Esophagus muscularis mucosa (tissue), 4 donors: ENCODE measurements at regions not wholly inside any gene's neighbourhood (a gene's known extent, or its start where the extent isn't known, plus 50 kb on each side); places are given as distances from the start of the nearest gene placed in this dataset.
"Not testable (repeated sequence)": the region's sequence is repeated elsewhere in the genome, so short reads cannot be mapped to it uniquely, and the experiment has no call there.

ENCODE experiments used
- DNase-seq: peaks from one replicate; pipeline ENCODE4 v3.0.0-alpha.2; 2017; ENCODE audit errors: extremely low spot score
- H3K27ac ChIP-seq, 4 donors: fragments of 200-600 bp; sonication (generic); replicated peaks in 1 of 4; 1 replicate in 3 of 4; 2 replicates in 1 of 4; pipeline ENCODE4 v1.5.1; 2016 to 2019; ENCODE audit warnings: mild to moderate bottlenecking in 1 of 4
- H3K27me3 ChIP-seq, 4 donors: fragments of 200-600 bp; sonication (generic); one replicate each; pipeline versions ENCODE4 v1.5.1 to v1.6.0; 2016 to 2019
- H3K36me3 ChIP-seq, 4 donors: fragments of 200-600 bp; sonication (generic); one replicate each; pipeline ENCODE4 v1.5.1; 2016 to 2019
- H3K4me1 ChIP-seq, 4 donors: fragments of 200-600 bp; sonication (generic); one replicate each; pipeline ENCODE4 v1.5.1; 2016 to 2019
- H3K4me3 ChIP-seq, 4 donors: fragments of 200-600 bp; sonication (generic); 1 replicate in 2 of 4; 2 replicates in 2 of 4; pipeline ENCODE4 v1.5.1; 2016 to 2019; ENCODE audit warnings: mild to moderate bottlenecking in 4 of 4, moderate library complexity in 1 of 4
- H3K9me3 ChIP-seq, 4 donors: fragments of 200-600 bp; sonication (generic); 1 replicate in 3 of 4; 2 replicates in 1 of 4; pipeline ENCODE4 v1.5.1; 2016 to 2019
- EP300 ChIP-seq: sonication (generic); formaldehyde crosslinking; IDR thresholded peaks from one replicate; pipeline ENCODE4 v1.6.1; 2017; ENCODE audit warnings: antibody characterized with exemption
- POLR2A ChIP-seq: fragments of 450-650 bp; IDR thresholded peaks from one replicate; pipeline ENCODE4 v1.6.1; 2017; ENCODE audit warnings: antibody characterized with exemption, moderate library complexity, mild to moderate bottlenecking, low read depth
- POLR2AphosphoS5 ChIP-seq, 2 donors: sonication (generic); formaldehyde crosslinking; IDR thresholded peaks; one replicate each; pipeline ENCODE4 v1.6.1; 2017; ENCODE audit warnings: antibody characterized with exemption in 2 of 2
- WGBS: methylation state at CpG from one replicate; pipeline ENCODE4 v1.1.5; 2018; 5-methylcytosine and 5-hydroxymethylcytosine counted together
- intact Hi-C: fragments of 100-400 bp; cut with DNase I; formaldehyde crosslinking; loops from one replicate; pipeline ENCODE4 v1.15.1; 2023
- TF ChIP-seq, protein P1 (sequence below), 3 experiments: fragments of 200-600 bp in 2 of 3; fragments of 450-650 bp in 1 of 3; sonication (generic) in 2 of 3; IDR thresholded peaks; one replicate each; pipeline ENCODE4 v1.5.1; 2017 to 2019; ENCODE audit warnings: antibody characterized with exemption in 3 of 3, mild to moderate bottlenecking in 2 of 3, moderate library complexity in 1 of 3

DNA sequence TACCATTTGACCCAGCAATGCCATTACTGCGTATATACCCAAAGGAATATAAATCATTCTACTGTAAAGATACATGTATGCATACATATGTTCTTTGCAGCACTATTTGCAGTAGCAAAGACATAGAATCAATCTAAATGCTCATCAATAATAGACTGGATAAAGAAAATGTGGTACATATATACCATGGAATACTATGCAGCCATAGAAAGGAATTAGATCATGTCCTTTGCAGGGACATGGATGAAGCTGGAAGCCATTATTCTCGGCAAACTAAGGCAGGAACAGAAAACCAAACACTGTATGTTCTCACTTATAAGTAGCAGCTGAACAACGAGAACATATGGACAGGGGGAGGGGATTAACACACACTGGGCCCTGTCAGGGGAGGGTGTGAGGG lies 54.8 kb upstream of the ZNF30 start:
- H3K36me3 ChIP-seq, intact Hi-C loops, H3K4me1 ChIP-seq, H3K9me3 ChIP-seq, DNase-seq, H3K27ac ChIP-seq, H3K27me3 ChIP-seq, H3K4me3 ChIP-seq: not testable (repeated sequence)
- 88% methylated on average over 3 of the region's 3 CpGs for WGBS

- H3K27ac ChIP-seq, result no peak overlapping the region
- H3K9me3 ChIP-seq, result peaks cover 0 to 11% (median 0%) of the 10 kb centered on the region in 4 donors
- H3K4me3 ChIP-seq, result no peak overlapping the region
- no peak for DNase-seq
- WGBS, result 95% methylated on average over 4 of the region's 4 CpGs
- no peaks in the 10 kb centered on the region for H3K4me1 ChIP-seq
- TF ChIP-seq POLR2AphosphoS5 (IDR thresholded peaks at IDR 0.05) (no peak), EP300 (no peak)
- intact Hi-C loops, result no loop called here
- H3K27me3 ChIP-seq, result no peaks in the 10 kb centered on the region
- H3K36me3 ChIP-seq, result no peaks in the 10 kb centered on the region
Observed at GRCh38 chr19:34867631-34868030, 59.1 kb upstream of the ZNF30 start.

DNA sequence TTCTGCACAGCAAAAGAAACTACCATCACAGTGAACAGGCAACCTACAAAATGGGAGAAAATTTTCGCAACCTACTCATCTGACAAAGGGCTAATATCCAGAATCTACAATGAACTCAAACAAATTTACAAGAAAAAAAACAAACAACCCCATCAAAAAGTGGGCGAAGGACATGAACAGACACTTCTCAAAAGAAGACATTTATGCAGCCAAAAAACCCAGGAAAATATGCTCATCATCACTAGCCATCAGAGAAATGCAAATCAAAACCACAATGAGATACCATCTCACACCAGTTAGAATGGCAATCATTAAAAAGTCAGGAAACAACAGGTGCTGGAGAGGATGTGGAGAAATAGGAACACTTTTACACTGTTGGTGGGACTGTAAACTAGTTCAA lies 61.5 kb upstream of the ZNF30 start:
- H3K4me1 ChIP-seq, H3K4me3 ChIP-seq, H3K27ac ChIP-seq, H3K36me3 ChIP-seq, H3K27me3 ChIP-seq, DNase-seq, intact Hi-C loops: not testable (repeated sequence)
- peaks cover 0 to 11% (median 0%) of the 10 kb centered on the region in 4 donors for H3K9me3 ChIP-seq
- 92% methylated on average over 1 of the region's 2 CpGs for WGBS

- H3K4me1 ChIP-seq, DNase-seq, H3K36me3 ChIP-seq, H3K9me3 ChIP-seq, intact Hi-C loops: not testable (repeated sequence)
- WGBS, result 14% methylated on average over 11 of the region's 34 CpGs
- peak overlapping the region; percentile 34 to 48 (median 40) for H3K4me3 ChIP-seq
- H3K27ac ChIP-seq, result peak overlapping the region in 1 of 4 donors; percentile 23
- peaks cover 0 to 13% (median 0%) of the 10 kb centered on the region in 4 donors for H3K27me3 ChIP-seq
Observed at GRCh38 chr19:34859823-34860736, 66.6 kb upstream of the ZNF30 start.

GRCh38 chr19:34859325-34859724 lies 67.4 kb upstream of the ZNF30 start:
- DNase-seq, H3K27ac ChIP-seq, H3K4me1 ChIP-seq, H3K36me3 ChIP-seq, intact Hi-C loops, H3K4me3 ChIP-seq, H3K9me3 ChIP-seq: not testable (repeated sequence)
- 91% methylated on average over 2 of the region's 2 CpGs for WGBS
- peaks cover 0 to 13% (median 0%) of the 10 kb centered on the region in 4 donors for H3K27me3 ChIP-seq

GRCh38 chr19:34856052-34856451 lies 70.7 kb upstream of the ZNF30 start:
- no peak overlapping the region for H3K4me3 ChIP-seq
- intact Hi-C loops, result no loop called here
- TF ChIP-seq EP300, result no peak
- TF ChIP-seq, protein P1, sequence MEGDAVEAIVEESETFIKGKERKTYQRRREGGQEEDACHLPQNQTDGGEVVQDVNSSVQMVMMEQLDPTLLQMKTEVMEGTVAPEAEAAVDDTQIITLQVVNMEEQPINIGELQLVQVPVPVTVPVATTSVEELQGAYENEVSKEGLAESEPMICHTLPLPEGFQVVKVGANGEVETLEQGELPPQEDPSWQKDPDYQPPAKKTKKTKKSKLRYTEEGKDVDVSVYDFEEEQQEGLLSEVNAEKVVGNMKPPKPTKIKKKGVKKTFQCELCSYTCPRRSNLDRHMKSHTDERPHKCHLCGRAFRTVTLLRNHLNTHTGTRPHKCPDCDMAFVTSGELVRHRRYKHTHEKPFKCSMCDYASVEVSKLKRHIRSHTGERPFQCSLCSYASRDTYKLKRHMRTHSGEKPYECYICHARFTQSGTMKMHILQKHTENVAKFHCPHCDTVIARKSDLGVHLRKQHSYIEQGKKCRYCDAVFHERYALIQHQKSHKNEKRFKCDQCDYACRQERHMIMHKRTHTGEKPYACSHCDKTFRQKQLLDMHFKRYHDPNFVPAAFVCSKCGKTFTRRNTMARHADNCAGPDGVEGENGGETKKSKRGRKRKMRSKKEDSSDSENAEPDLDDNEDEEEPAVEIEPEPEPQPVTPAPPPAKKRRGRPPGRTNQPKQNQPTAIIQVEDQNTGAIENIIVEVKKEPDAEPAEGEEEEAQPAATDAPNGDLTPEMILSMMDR (IDR thresholded peaks at IDR 0.05), result no peak
- TF ChIP-seq POLR2AphosphoS5 (IDR thresholded peaks at IDR 0.05), result no peak
- TF ChIP-seq POLR2A, result no peak
- H3K4me1 ChIP-seq, result no peaks in the 10 kb centered on the region
- DNase-seq, result no peak
- no peaks in the 10 kb centered on the region for H3K36me3 ChIP-seq
- peaks cover 0 to 23% (median 0%) of the 10 kb centered on the region in 4 donors for H3K27me3 ChIP-seq
- H3K27ac ChIP-seq, result no peak overlapping the region
- H3K9me3 ChIP-seq, result no peaks in the 10 kb centered on the region

DNA sequence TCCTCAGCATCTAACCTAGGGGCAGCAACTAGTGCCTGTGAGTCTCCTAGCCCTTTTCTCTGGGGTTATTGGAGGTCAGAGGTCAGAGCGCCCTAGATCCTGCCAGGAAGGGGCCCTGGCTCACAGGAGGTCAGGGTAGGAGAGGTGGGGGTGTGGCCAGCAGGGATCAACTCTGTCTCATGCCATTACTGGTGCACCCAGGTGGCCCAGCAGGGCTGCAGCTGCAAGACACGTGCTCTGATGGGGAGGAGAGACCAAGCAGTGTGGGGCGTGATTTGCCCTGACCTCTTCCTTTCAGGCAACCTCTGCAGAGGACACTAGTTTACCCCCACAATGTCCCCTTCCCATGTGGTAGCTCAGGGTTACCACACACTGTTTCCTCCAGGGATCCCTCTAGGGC lies 73.3 kb upstream of the ZNF30 start:
- WGBS, result 62% methylated on average over 2 of the region's 3 CpGs

More for the DNA sequence above, 73.3 kb upstream of the ZNF30 start:
- Histone ChIP-seq H3K36me3 (no peaks in the 10 kb centered on the region), H3K27ac (no peak overlapping the region), H3K4me3 (no peak overlapping the region), H3K27me3 (peaks cover 0 to 34% (median 0%) of the 10 kb centered on the region in 4 donors), H3K4me1 (no peaks in the 10 kb centered on the region), H3K9me3 (no peaks in the 10 kb centered on the region)
- intact Hi-C loops, result no loop called here
- DNase-seq, result no peak
- no peak for TF ChIP-seq POLR2A
- TF ChIP-seq POLR2AphosphoS5 (IDR thresholded peaks at IDR 0.05), result no peak
- TF ChIP-seq, protein P1 (IDR thresholded peaks at IDR 0.05), result no peak
- TF ChIP-seq EP300, result no peak
